ENCODE measurements at regions not wholly inside any gene's neighbourhood (a gene's known extent, or its start where the extent isn't known, plus 50 kb on each side); places are given as distances from the start of the nearest gene placed in this dataset.

DNA sequence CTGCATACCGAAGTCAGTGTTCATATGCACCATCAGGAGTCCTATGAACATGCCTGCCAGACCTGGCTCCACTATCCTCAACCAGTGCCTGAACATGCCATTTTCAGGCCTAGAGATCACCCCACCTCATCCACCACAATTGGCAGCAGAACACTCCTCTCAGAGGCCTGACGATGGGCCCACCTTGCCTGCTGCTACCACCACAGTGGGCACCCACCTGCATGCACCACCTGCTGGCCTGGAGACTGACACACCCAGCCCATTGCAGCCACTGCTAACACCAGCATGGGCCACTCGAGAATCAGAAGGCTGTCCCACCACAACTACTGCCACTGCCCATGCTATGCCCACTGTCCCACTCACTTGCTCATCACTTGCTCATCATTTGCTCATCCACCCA, 130.7 kb upstream of the FAM13C start:
- TF ChIP-seq, protein P1, sequence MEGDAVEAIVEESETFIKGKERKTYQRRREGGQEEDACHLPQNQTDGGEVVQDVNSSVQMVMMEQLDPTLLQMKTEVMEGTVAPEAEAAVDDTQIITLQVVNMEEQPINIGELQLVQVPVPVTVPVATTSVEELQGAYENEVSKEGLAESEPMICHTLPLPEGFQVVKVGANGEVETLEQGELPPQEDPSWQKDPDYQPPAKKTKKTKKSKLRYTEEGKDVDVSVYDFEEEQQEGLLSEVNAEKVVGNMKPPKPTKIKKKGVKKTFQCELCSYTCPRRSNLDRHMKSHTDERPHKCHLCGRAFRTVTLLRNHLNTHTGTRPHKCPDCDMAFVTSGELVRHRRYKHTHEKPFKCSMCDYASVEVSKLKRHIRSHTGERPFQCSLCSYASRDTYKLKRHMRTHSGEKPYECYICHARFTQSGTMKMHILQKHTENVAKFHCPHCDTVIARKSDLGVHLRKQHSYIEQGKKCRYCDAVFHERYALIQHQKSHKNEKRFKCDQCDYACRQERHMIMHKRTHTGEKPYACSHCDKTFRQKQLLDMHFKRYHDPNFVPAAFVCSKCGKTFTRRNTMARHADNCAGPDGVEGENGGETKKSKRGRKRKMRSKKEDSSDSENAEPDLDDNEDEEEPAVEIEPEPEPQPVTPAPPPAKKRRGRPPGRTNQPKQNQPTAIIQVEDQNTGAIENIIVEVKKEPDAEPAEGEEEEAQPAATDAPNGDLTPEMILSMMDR (IDR thresholded peaks at IDR 0.05) = no peak
- TF ChIP-seq POLR2A (IDR thresholded peaks at IDR 0.05) (no peak), POLR2AphosphoS5 (IDR thresholded peaks at IDR 0.05; ENCODE audit: insufficient read depth in 1 of 2, low read depth in 1 of 2) (no peak)

Measured in vagina (tissue), 2 donors.